SK-N-SH treated with all-trans-retinoic acid at 6 μM for 48 hours (cell line): ENCODE measurements at regions not wholly inside any gene's neighbourhood (a gene's known extent, or its start where the extent isn't known, plus 50 kb on each side); places are given as distances from the start of the nearest gene placed in this dataset.

Experiments used
- ATAC-seq: fragments of 200-7000 bp; cut with Tn5 transposase; 3 replicates; pipeline ENCODE4 v1.9.1; 2020; ENCODE audit warnings: mild to moderate bottlenecking, moderate library complexity
- ARNTL ChIP-seq: fragments of 450-650 bp; formaldehyde crosslinking; IDR thresholded peaks from 2 replicates; pipeline ENCODE4 v1.5.0; 2020; ENCODE audit warnings: low read depth, mild to moderate bottlenecking, moderate library complexity, borderline replicate concordance
- BACH2 ChIP-seq: fragments of 250-450 bp; sonication (Bioruptor Pico); IDR thresholded peaks from 2 replicates; pipeline ENCODE4 v1.9.0; 2021; ENCODE audit warnings: mild to moderate bottlenecking, borderline replicate concordance
- ESRRG ChIP-seq: fragments of 250-450 bp; sonication (Bioruptor Pico); IDR thresholded peaks from 2 replicates; pipeline ENCODE4 v1.6.1; 2021; ENCODE audit warnings: mild to moderate bottlenecking
- GLIS3 ChIP-seq: fragments of 250-450 bp; sonication (Bioruptor Pico); IDR thresholded peaks from 2 replicates; pipeline ENCODE4 v1.5.0; 2020; ENCODE audit warnings: mild to moderate bottlenecking, moderate library complexity
- OSR1 ChIP-seq: fragments of 250-450 bp; sonication (Bioruptor Pico); IDR thresholded peaks from 2 replicates; pipeline ENCODE4 v1.8.0; 2022; ENCODE audit warnings: moderate library complexity, mild to moderate bottlenecking, inconsistent platforms
- PPARA ChIP-seq: fragments of 250-450 bp; sonication (Bioruptor Pico); IDR thresholded peaks from 2 replicates; pipeline ENCODE4 v1.5.0; 2020; ENCODE audit warnings: mild to moderate bottlenecking, borderline replicate concordance
- RARB ChIP-seq: fragments of 250-450 bp; sonication (Bioruptor Pico); IDR thresholded peaks from 2 replicates; pipeline ENCODE4 v1.8.0; 2021; ENCODE audit warnings: mild to moderate bottlenecking, moderate library complexity
- SNAI2 ChIP-seq: fragments of 250-450 bp; sonication (Bioruptor Pico); IDR thresholded peaks from 2 replicates; pipeline ENCODE4 v1.5.0; 2020; ENCODE audit warnings: mild to moderate bottlenecking, moderate library complexity
- TCF4 ChIP-seq: fragments of 250-450 bp; sonication (Bioruptor Pico); IDR thresholded peaks from 2 replicates; pipeline ENCODE4 v1.8.0; 2021; ENCODE audit warnings: mild to moderate bottlenecking, moderate library complexity, borderline replicate concordance
- TOX ChIP-seq: fragments of 250-450 bp; sonication (Bioruptor Pico); IDR thresholded peaks from 2 replicates; pipeline ENCODE4 v1.8.0; 2021; ENCODE audit warnings: mild to moderate bottlenecking, moderate library complexity, borderline replicate concordance
- ZC3H10 ChIP-seq: fragments of 250-450 bp; sonication (Bioruptor Pico); IDR thresholded peaks from 2 replicates; pipeline ENCODE4 v1.5.1; 2021; ENCODE audit warnings: mild to moderate bottlenecking, moderate library complexity
- ZFP3 ChIP-seq: fragments of 250-450 bp; sonication (Bioruptor Pico); IDR thresholded peaks from 2 replicates; pipeline ENCODE4 v1.5.0; 2020; ENCODE audit warnings: mild to moderate bottlenecking, moderate library complexity
- ZFP30 ChIP-seq: fragments of 450-650 bp; formaldehyde crosslinking; IDR thresholded peaks from 2 replicates; pipeline ENCODE4 v1.5.0; 2022; ENCODE audit warnings: mild to moderate bottlenecking, moderate library complexity
- ZNF565 ChIP-seq: fragments of 450-650 bp; formaldehyde crosslinking; conservative IDR thresholded peaks from 2 replicates; pipeline ENCODE4 v1.5.0; 2020; ENCODE audit warnings: low read depth, mild to moderate bottlenecking, moderate library complexity
- ZNF70 ChIP-seq: fragments of 450-650 bp; formaldehyde crosslinking; IDR thresholded peaks from 2 replicates; pipeline ENCODE4 v1.5.0; 2020; ENCODE audit warnings: mild to moderate bottlenecking, moderate library complexity
- ZNF8 ChIP-seq: fragments of 450-650 bp; formaldehyde crosslinking; IDR thresholded peaks from 2 replicates; pipeline ENCODE4 v1.5.0; 2020; ENCODE audit warnings: mild to moderate bottlenecking, moderate library complexity
- TF ChIP-seq, protein P1 (sequence below): fragments of 250-450 bp; sonication (Bioruptor Pico); IDR thresholded peaks from 2 replicates; pipeline ENCODE4 v1.5.0; 2020; ENCODE audit warnings: mild to moderate bottlenecking, moderate library complexity
- TF ChIP-seq, protein P2 (sequence below): fragments of 250-450 bp; sonication (Bioruptor Pico); IDR thresholded peaks from 2 replicates; pipeline ENCODE4 v1.5.1; 2021; ENCODE audit warnings: mild to moderate bottlenecking, moderate library complexity
- TF ChIP-seq, protein P3 (sequence below): fragments of 250-450 bp; sonication (Bioruptor Pico); IDR thresholded peaks from 2 replicates; pipeline ENCODE4 v1.8.0; 2020; ENCODE audit warnings: mild to moderate bottlenecking, moderate library complexity, borderline replicate concordance
- TF ChIP-seq, protein P4 (sequence below): fragments of 250-450 bp; sonication (Bioruptor Pico); IDR thresholded peaks from 2 replicates; pipeline ENCODE4 v1.5.1; 2020; ENCODE audit warnings: low read depth, mild to moderate bottlenecking, moderate library complexity

DNA sequence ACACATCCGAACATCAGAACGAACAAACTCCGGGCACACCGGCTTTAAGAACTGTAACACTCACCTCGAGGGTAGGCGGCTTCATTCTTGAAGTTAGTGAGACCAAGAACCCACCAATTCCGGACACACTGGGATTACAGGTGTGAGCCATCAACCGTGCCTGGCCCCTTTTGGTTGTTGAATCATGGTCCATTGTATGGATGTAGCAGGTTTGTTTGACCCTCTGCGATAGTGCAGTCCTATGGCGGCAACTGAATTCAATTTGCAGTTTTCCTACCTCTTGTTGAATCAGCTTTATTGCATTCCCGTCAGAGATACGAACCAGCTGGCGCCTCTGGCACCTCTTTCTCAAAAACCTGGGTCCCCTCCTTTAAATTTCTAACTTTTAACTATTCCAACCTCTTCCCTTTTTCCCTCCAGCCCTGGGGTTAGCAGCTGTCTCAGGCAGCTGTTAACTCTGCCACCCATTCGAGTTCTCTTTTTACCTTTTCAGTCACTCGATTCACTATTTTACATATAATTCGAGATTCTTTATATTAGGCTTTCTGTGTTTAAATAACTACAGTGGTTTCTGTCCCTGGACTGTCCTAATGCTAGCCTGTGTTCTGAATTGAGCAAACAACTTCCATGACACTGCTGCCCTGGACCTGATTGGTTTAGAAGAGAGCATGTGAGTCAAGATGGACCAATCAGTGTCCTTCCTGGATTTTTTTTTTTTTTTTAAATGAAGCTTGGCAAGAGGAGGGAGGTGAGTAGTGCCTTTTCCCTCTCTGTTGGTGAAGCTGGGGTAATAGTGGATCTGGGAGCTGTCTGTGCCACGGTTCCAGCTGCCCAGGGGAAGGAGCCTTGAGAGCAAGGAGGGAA is 261.5 kb downstream of the PCNX1 start:
- no peak for ATAC-seq
- TF ChIP-seq SNAI2 (no peak), ESRRG (no peak), ZNF8 (CRISPR knock-in tag) (no peak), OSR1 (CRISPR knock-in tag) (no peak), BACH2 (CRISPR knock-in tag) (no peak), ZFP3 (CRISPR knock-in tag) (no peak), ZC3H10 (CRISPR knock-in tag) (no peak), ZNF70 (CRISPR knock-in tag) (no peak), TCF4 (CRISPR knock-in tag) (no peak)
- TF ChIP-seq, protein P1, sequence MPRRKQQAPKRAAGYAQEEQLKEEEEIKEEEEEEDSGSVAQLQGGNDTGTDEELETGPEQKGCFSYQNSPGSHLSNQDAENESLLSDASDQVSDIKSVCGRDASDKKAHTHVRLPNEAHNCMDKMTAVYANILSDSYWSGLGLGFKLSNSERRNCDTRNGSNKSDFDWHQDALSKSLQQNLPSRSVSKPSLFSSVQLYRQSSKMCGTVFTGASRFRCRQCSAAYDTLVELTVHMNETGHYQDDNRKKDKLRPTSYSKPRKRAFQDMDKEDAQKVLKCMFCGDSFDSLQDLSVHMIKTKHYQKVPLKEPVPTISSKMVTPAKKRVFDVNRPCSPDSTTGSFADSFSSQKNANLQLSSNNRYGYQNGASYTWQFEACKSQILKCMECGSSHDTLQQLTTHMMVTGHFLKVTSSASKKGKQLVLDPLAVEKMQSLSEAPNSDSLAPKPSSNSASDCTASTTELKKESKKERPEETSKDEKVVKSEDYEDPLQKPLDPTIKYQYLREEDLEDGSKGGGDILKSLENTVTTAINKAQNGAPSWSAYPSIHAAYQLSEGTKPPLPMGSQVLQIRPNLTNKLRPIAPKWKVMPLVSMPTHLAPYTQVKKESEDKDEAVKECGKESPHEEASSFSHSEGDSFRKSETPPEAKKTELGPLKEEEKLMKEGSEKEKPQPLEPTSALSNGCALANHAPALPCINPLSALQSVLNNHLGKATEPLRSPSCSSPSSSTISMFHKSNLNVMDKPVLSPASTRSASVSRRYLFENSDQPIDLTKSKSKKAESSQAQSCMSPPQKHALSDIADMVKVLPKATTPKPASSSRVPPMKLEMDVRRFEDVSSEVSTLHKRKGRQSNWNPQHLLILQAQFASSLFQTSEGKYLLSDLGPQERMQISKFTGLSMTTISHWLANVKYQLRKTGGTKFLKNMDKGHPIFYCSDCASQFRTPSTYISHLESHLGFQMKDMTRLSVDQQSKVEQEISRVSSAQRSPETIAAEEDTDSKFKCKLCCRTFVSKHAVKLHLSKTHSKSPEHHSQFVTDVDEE (CRISPR knock-in tag) = no peak
- TF ChIP-seq, protein P2, sequence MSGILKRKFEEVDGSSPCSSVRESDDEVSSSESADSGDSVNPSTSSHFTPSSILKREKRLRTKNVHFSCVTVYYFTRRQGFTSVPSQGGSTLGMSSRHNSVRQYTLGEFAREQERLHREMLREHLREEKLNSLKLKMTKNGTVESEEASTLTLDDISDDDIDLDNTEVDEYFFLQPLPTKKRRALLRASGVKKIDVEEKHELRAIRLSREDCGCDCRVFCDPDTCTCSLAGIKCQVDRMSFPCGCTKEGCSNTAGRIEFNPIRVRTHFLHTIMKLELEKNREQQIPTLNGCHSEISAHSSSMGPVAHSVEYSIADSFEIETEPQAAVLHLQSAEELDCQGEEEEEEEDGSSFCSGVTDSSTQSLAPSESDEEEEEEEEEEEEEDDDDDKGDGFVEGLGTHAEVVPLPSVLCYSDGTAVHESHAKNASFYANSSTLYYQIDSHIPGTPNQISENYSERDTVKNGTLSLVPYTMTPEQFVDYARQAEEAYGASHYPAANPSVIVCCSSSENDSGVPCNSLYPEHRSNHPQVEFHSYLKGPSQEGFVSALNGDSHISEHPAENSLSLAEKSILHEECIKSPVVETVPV = no peak
- TF ChIP-seq, all 23 proteins: peak for 0

- ATAC-seq = no peak
These were observed 262.6 kb downstream of the PCNX1 start for GRCh38 chr14:71169861-71170260.

DNA sequence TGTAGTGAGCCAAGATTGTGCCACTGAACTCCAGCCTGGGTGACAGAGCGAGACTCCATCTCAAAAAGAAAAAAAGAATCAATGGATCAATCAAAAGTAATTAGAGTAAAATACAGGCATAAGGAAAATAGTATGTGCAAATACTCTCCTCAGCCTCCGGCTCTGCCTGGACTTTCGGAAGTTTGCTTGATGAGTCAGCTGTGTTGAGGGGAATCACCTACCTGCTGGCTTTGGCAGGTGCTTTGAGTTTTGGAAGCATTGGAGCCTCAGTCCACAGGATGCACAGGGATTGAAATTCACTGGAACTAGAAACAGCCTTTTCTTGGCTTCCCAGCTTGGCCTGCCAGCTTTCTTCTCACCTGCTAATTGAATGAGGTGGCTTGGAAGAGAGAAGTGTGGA is 268.2 kb downstream of the PCNX1 start:
- ATAC-seq = no peak
- TF ChIP-seq ARNTL (CRISPR knock-in tag) (no peak), ZNF8 (CRISPR knock-in tag) (no peak), RARB (CRISPR knock-in tag) (no peak), GLIS3 (CRISPR knock-in tag) (no peak), ZC3H10 (CRISPR knock-in tag) (no peak), ZNF565 (CRISPR knock-in tag) (no peak), OSR1 (CRISPR knock-in tag) (no peak), BACH2 (CRISPR knock-in tag) (no peak), ZFP3 (CRISPR knock-in tag) (no peak), PPARA (no peak), TCF4 (CRISPR knock-in tag) (no peak), ZNF70 (CRISPR knock-in tag) (no peak)
- TF ChIP-seq, protein P3, sequence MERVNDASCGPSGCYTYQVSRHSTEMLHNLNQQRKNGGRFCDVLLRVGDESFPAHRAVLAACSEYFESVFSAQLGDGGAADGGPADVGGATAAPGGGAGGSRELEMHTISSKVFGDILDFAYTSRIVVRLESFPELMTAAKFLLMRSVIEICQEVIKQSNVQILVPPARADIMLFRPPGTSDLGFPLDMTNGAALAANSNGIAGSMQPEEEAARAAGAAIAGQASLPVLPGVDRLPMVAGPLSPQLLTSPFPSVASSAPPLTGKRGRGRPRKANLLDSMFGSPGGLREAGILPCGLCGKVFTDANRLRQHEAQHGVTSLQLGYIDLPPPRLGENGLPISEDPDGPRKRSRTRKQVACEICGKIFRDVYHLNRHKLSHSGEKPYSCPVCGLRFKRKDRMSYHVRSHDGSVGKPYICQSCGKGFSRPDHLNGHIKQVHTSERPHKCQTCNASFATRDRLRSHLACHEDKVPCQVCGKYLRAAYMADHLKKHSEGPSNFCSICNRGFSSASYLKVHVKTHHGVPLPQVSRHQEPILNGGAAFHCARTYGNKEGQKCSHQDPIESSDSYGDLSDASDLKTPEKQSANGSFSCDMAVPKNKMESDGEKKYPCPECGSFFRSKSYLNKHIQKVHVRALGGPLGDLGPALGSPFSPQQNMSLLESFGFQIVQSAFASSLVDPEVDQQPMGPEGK (CRISPR knock-in tag) = no peak
- TF ChIP-seq, protein P4, sequence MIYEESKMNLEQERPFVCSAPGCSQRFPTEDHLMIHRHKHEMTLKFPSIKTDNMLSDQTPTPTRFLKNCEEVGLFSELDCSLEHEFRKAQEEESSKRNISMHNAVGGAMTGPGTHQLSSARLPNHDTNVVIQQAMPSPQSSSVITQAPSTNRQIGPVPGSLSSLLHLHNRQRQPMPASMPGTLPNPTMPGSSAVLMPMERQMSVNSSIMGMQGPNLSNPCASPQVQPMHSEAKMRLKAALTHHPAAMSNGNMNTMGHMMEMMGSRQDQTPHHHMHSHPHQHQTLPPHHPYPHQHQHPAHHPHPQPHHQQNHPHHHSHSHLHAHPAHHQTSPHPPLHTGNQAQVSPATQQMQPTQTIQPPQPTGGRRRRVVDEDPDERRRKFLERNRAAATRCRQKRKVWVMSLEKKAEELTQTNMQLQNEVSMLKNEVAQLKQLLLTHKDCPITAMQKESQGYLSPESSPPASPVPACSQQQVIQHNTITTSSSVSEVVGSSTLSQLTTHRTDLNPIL (CRISPR knock-in tag) = no peak
- TF ChIP-seq, protein P1 (CRISPR knock-in tag) = no peak

More at GRCh38 chr14:71169861-71170260, 262.6 kb downstream of the PCNX1 start:
- TF ChIP-seq GLIS3 (CRISPR knock-in tag) = no peak
- no peak for TF ChIP-seq ZFP30
- TF ChIP-seq TOX = no peak
- no peak for TF ChIP-seq SNAI2
- TF ChIP-seq RARB (CRISPR knock-in tag) = no peak
